ENCODE measurements at regions not wholly inside any gene's neighbourhood (a gene's known extent, or its start where the extent isn't known, plus 50 kb on each side); places are given as distances from the start of the nearest gene placed in this dataset.

DNA sequence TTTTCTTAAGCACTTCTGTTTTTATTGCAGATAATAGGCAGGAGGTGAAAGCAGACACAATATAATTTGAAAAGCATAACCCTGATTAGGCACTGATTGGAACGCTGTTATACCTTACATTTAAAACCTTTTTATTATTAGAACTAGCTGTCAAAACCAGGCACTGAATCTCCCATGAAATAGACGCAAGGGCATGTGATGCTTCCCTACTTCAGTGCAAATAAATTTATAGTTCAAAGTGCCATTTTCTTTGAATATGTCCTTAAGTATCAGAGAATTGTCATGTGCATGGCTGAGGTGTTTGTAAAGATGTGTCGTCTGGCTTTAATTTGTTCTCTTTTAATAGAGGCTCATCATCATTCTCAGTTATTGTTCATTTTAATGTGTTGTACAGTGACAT, 386.0 kb downstream of the NR2F2 start:
- CTCF ChIA-PET = no interaction called here
- Mint-ChIP-seq H3K36me3 (ENCODE audit: insufficient read depth, unreplicated experiment) (no peaks in the 10 kb centered on the region), H3K27ac (ENCODE audit: unreplicated experiment) (no peak overlapping the region), H3K4me1 (ENCODE audit: low read depth, unreplicated experiment) (no peaks in the 10 kb centered on the region), H3K27me3 (ENCODE audit: insufficient read depth, unreplicated experiment) (peaks cover 15% of the 10 kb centered on the region), H3K4me3 (ENCODE audit: unreplicated experiment) (no peak overlapping the region), H3K9me3 (ENCODE audit: unreplicated experiment) (no peaks in the 10 kb centered on the region)
- H3K36me3 ChIP-seq (ENCODE audit: control insufficient read depth, insufficient read depth, low read length) = no peaks in the 10 kb centered on the region
- POLR2A ChIA-PET = no interaction called here
- H3K9me3 ChIP-seq = no peaks in the 10 kb centered on the region
- H3K4me1 ChIP-seq = no peaks in the 10 kb centered on the region
- no peak overlapping the region for H3K4me3 ChIP-seq (ENCODE audit: low read depth, low read length)
- intact Hi-C loops (cut with micrococcal nuclease; ENCODE audit: unreplicated experiment) = no loop called here
- TF ChIP-seq, protein P1, sequence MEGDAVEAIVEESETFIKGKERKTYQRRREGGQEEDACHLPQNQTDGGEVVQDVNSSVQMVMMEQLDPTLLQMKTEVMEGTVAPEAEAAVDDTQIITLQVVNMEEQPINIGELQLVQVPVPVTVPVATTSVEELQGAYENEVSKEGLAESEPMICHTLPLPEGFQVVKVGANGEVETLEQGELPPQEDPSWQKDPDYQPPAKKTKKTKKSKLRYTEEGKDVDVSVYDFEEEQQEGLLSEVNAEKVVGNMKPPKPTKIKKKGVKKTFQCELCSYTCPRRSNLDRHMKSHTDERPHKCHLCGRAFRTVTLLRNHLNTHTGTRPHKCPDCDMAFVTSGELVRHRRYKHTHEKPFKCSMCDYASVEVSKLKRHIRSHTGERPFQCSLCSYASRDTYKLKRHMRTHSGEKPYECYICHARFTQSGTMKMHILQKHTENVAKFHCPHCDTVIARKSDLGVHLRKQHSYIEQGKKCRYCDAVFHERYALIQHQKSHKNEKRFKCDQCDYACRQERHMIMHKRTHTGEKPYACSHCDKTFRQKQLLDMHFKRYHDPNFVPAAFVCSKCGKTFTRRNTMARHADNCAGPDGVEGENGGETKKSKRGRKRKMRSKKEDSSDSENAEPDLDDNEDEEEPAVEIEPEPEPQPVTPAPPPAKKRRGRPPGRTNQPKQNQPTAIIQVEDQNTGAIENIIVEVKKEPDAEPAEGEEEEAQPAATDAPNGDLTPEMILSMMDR (IDR thresholded peaks at IDR 0.05; ENCODE audit: insufficient read depth in 1 of 2, low read depth in 1 of 2, low read length in 1 of 2, severe bottlenecking in 1 of 2, unreplicated experiment in 1 of 2) = no peak
- DNase-seq = no peak
- no TSS peak for BruUV-seq (replicated peaks)
- H3K27me3 ChIP-seq (replicated peaks; ENCODE audit: control insufficient read depth, insufficient read depth, low read length) = no peaks in the 10 kb centered on the region

DNA sequence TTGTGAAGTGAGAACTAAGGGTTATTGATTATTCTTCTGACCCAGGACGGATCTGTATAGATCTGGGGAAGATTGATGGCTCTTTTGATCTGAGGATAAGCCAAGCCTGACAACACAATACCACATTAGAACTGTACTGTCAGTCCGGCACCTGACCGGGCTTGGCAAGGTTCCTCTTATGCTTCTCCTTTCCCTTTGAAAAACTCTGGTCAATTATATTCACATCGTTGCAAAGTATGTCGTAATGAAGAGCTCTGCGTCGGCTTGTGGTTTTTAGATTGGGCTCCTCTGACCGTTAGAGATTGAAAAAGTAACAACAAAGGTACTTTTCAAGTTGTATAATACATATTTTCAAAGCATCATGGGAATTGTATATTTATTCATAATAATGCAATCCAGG, 389.8 kb downstream of the NR2F2 start:
- no peaks in the 10 kb centered on the region for H3K9me3 ChIP-seq
- intact Hi-C loops (cut with micrococcal nuclease; ENCODE audit: unreplicated experiment) = no loop called here
- no peaks in the 10 kb centered on the region for H3K27me3 ChIP-seq (replicated peaks; ENCODE audit: control insufficient read depth, insufficient read depth, low read length)
- POLR2A ChIA-PET = no interaction called here
- DNase-seq = no peak
- H3K27ac Mint-ChIP-seq (ENCODE audit: unreplicated experiment) = no peak overlapping the region
- H3K4me3 Mint-ChIP-seq (ENCODE audit: unreplicated experiment) = no peak overlapping the region
- H3K4me3 ChIP-seq (ENCODE audit: low read depth, low read length) = no peak overlapping the region
- H3K4me1 ChIP-seq = no peaks in the 10 kb centered on the region
- no peaks in the 10 kb centered on the region for H3K9me3 Mint-ChIP-seq (ENCODE audit: unreplicated experiment)
- CTCF ChIA-PET = no interaction called here
- H3K36me3 Mint-ChIP-seq (ENCODE audit: insufficient read depth, unreplicated experiment) = no peaks in the 10 kb centered on the region
- no peaks in the 10 kb centered on the region for H3K36me3 ChIP-seq (ENCODE audit: control insufficient read depth, insufficient read depth, low read length)
- H3K27me3 Mint-ChIP-seq (ENCODE audit: insufficient read depth, unreplicated experiment) = peaks cover 15% of the 10 kb centered on the region
- BruUV-seq (replicated peaks) = no TSS peak
- H3K4me1 Mint-ChIP-seq (ENCODE audit: low read depth, unreplicated experiment) = no peaks in the 10 kb centered on the region
- TF ChIP-seq, protein P1 (IDR thresholded peaks at IDR 0.05; ENCODE audit: insufficient read depth in 1 of 2, low read depth in 1 of 2, low read length in 1 of 2, severe bottlenecking in 1 of 2, unreplicated experiment in 1 of 2) = no peak

DNA sequence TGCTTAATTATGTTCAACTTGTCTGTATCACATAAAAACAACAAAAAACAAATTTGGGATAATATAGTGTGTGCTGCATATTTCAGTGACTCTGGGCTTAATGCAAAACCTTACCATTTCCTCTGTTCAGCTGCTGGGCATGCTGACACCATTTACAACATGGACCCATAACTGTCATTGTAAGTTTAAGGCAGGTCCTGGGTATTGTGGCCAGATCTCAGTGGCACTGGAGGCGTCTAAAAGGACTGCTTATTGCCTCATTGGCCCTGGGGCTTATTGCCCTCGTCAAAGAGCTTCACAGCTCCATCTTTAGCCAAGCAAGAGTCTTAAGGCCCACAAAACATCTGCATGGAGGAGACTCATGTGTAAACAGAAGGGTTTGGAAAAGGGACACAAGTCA, 390.2 kb downstream of the NR2F2 start:
- Histone ChIP-seq H3K4me1 (no peaks in the 10 kb centered on the region), H3K36me3 (ENCODE audit: control insufficient read depth, insufficient read depth, low read length) (no peaks in the 10 kb centered on the region), H3K27me3 (replicated peaks; ENCODE audit: control insufficient read depth, insufficient read depth, low read length) (no peaks in the 10 kb centered on the region), H3K9me3 (no peaks in the 10 kb centered on the region), H3K4me3 (ENCODE audit: low read depth, low read length) (no peak overlapping the region)
- intact Hi-C loops (cut with micrococcal nuclease; ENCODE audit: unreplicated experiment) = no loop called here
- no peaks in the 10 kb centered on the region for H3K36me3 Mint-ChIP-seq (ENCODE audit: insufficient read depth, unreplicated experiment)
- DNase-seq = no peak
- ChIA-PET CTCF (no interaction called here), POLR2A (no interaction called here)
- no peaks in the 10 kb centered on the region for H3K9me3 Mint-ChIP-seq (ENCODE audit: unreplicated experiment)
- no peak overlapping the region for H3K4me3 Mint-ChIP-seq (ENCODE audit: unreplicated experiment)
- peaks cover 15% of the 10 kb centered on the region for H3K27me3 Mint-ChIP-seq (ENCODE audit: insufficient read depth, unreplicated experiment)
- H3K4me1 Mint-ChIP-seq (ENCODE audit: low read depth, unreplicated experiment) = no peaks in the 10 kb centered on the region
- BruUV-seq (replicated peaks) = no TSS peak
- H3K27ac Mint-ChIP-seq (ENCODE audit: unreplicated experiment) = no peak overlapping the region
- TF ChIP-seq, protein P1 (IDR thresholded peaks at IDR 0.05; ENCODE audit: insufficient read depth in 1 of 2, low read depth in 1 of 2, low read length in 1 of 2, severe bottlenecking in 1 of 2, unreplicated experiment in 1 of 2) = no peak
